Right lobe of liver (tissue), 6 donors: ENCODE measurements at regions not wholly inside any gene's neighbourhood (a gene's known extent, or its start where the extent isn't known, plus 50 kb on each side); places are given as distances from the start of the nearest gene placed in this dataset.
"Not testable (repeated sequence)": the region's sequence is repeated elsewhere in the genome, so short reads cannot be mapped to it uniquely, and the experiment has no call there.

ENCODE experiments used
- ATAC-seq, 4 donors: fragments of 200-7000 bp; cut with Tn5 transposase; one replicate each; pipeline ENCODE4 v1.9.1; 2020; ENCODE audit warnings: mild to moderate bottlenecking in 4 of 4, moderate library complexity in 4 of 4
- DNase-seq, 3 donors: peaks; one replicate each; pipeline ENCODE4 v3.0.0-alpha.2; 2020
- H3K27ac ChIP-seq, 3 donors: fragments of 200-600 bp; one replicate each; pipeline ENCODE4 v1.8.0; 2022
- H3K27me3 ChIP-seq, 2 donors: fragments of 200-600 bp; one replicate each; pipeline ENCODE4 v1.8.0; 2022
- H3K36me3 ChIP-seq, 4 donors: fragments of 200-600 bp; sonication (generic) in 1 of 4; one replicate each; pipeline versions ENCODE4 v1.5.1 to v1.8.0; 2017 to 2022; ENCODE audit warnings: control low read depth in 1 of 4
- H3K4me1 ChIP-seq, 4 donors: fragments of 200-600 bp; sonication (generic) in 1 of 4; one replicate each; pipeline versions ENCODE4 v1.5.1 to v1.8.0; 2017 to 2022; ENCODE audit warnings: control low read depth in 1 of 4
- H3K4me3 ChIP-seq, 3 donors: fragments of 200-600 bp; one replicate each; pipeline ENCODE4 v1.8.0; 2022
- H3K9me3 ChIP-seq, 4 donors: fragments of 200-600 bp; sonication (generic) in 1 of 4; one replicate each; pipeline versions ENCODE4 v1.5.1 to v1.8.0; 2017 to 2022; ENCODE audit warnings: control low read depth in 1 of 4
- CTCF ChIP-seq, 4 donors: fragments of 200-600 bp in 3 of 4; fragments of 450-650 bp in 1 of 4; IDR thresholded peaks; one replicate each; pipeline versions ENCODE4 v1.5.1 to v1.8.0; 2016 to 2022; ENCODE audit warnings: antibody characterized with exemption in 4 of 4, mild to moderate bottlenecking in 2 of 4
- POLR2A ChIP-seq: fragments of 450-650 bp; IDR thresholded peaks from one replicate; pipeline ENCODE4 v1.6.1; 2017; ENCODE audit warnings: antibody characterized with exemption, mild to moderate bottlenecking
- WGBS: methylation state at CpG from one replicate; pipeline ENCODE4 v1.1.6; 2018; ENCODE audit warnings: low coverage, low lambda C conversion rate; ENCODE audit not compliant: insufficient coverage; ENCODE audit errors: missing lambda C conversion rate; 5-methylcytosine and 5-hydroxymethylcytosine counted together
- intact Hi-C, 2 donors: fragments of 100-400 bp; cut with DNase I; formaldehyde crosslinking; loops; one replicate each; pipeline versions ENCODE4 v1.11.2 to v1.14.1; 2022
- donor health status: DM: no; HTN: yes; CAD: no.
- donor health status: DM: no; HTN: no; CAD: no.
- donor health status: DM: no; HTN: no; CAD: no.
- donor health status: DM: no; HTN: yes; CAD: no.
- donor health status: DM: no; HTN: yes; CAD: no.

- Histone ChIP-seq H3K27ac (no peak overlapping the region), H3K27me3 (no peaks in the 10 kb centered on the region), H3K4me1 (peaks cover 0 to 10% (median 0%) of the 10 kb centered on the region in 4 donors), H3K9me3 (no peaks in the 10 kb centered on the region), H3K36me3 (no peaks in the 10 kb centered on the region), H3K4me3 (no peak overlapping the region)
- no peak for TF ChIP-seq POLR2A
- TF ChIP-seq CTCF (IDR thresholded peaks at IDR 0.05): no peak
- no peak for DNase-seq
- peak; percentile 83 to 94 (median 92) for ATAC-seq
- intact Hi-C loops: no loop called here
- 28% methylated on average over 3 of the region's 3 CpGs for WGBS
Measured at GRCh38 chr3:110436209-110436608, 635.4 kb upstream of the NECTIN3 start.

GRCh38 chr3:110440066-110440653, 631.5 kb upstream of the NECTIN3 start:
- intact Hi-C loops, ATAC-seq, H3K36me3 ChIP-seq, H3K4me1 ChIP-seq, H3K4me3 ChIP-seq, DNase-seq, H3K27ac ChIP-seq, H3K27me3 ChIP-seq, H3K9me3 ChIP-seq: not testable (repeated sequence)
- WGBS: 90% methylated on average over 20 of the region's 30 CpGs

DNA sequence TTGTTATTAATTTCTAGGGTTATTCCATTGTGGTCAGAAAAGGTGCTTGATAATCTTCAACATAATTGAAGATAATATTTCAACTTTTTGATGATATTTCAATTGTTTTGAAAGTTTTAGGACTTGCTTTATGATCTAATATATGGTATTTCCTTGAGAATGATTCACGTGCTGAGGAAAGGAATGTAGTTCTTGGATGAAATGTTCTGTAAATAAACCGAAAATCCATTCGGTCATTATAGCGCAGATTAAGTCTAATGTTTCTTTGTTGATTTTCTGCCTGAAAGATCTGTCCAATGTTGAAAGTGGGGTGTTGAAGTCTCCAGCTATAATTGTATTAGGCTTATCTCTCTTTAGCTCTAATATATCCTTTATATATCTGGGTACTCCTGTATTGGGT, 617.5 kb upstream of the NECTIN3 start:
- Histone ChIP-seq H3K9me3 (no peaks in the 10 kb centered on the region), H3K27ac (no peak overlapping the region), H3K36me3 (no peaks in the 10 kb centered on the region), H3K27me3 (no peaks in the 10 kb centered on the region), H3K4me3 (no peak overlapping the region), H3K4me1 (no peaks in the 10 kb centered on the region)
- TF ChIP-seq POLR2A (no peak), CTCF (IDR thresholded peaks at IDR 0.05) (no peak)
- ATAC-seq (no peak), DNase-seq (no peak)
- 87% methylated on average over 4 of the region's 4 CpGs for WGBS
- intact Hi-C loops: no loop called here

DNA sequence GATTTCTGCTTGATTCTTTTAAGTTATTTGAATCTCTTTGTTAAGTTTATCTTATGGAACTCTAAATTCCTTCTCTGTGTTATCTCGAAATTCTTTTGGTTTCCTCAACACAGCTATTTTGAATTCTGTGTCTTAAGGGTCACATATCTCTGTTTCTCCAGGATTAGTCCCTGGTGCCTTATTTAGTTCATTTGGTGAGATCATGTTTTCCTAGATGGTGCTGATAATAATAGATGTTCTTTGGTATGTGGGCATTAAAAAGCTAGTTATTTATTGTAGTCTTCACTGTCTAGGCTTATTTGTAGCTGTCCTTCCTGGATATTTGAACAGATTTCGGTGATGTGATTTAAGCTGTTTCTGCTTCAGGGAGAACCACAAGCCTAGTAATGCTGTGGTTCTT, 615.6 kb upstream of the NECTIN3 start:
- TF ChIP-seq POLR2A (no peak), CTCF (IDR thresholded peaks at IDR 0.05) (no peak)
- no peak for DNase-seq
- no peak overlapping the region for H3K27ac ChIP-seq
- intact Hi-C loops: no loop called here
- WGBS: 77% methylated on average over 2 of the region's 2 CpGs
- H3K36me3 ChIP-seq: no peaks in the 10 kb centered on the region
- H3K4me1 ChIP-seq: no peaks in the 10 kb centered on the region
- no peak for ATAC-seq
- no peaks in the 10 kb centered on the region for H3K27me3 ChIP-seq
- no peak overlapping the region for H3K4me3 ChIP-seq
- H3K9me3 ChIP-seq: no peaks in the 10 kb centered on the region

DNA sequence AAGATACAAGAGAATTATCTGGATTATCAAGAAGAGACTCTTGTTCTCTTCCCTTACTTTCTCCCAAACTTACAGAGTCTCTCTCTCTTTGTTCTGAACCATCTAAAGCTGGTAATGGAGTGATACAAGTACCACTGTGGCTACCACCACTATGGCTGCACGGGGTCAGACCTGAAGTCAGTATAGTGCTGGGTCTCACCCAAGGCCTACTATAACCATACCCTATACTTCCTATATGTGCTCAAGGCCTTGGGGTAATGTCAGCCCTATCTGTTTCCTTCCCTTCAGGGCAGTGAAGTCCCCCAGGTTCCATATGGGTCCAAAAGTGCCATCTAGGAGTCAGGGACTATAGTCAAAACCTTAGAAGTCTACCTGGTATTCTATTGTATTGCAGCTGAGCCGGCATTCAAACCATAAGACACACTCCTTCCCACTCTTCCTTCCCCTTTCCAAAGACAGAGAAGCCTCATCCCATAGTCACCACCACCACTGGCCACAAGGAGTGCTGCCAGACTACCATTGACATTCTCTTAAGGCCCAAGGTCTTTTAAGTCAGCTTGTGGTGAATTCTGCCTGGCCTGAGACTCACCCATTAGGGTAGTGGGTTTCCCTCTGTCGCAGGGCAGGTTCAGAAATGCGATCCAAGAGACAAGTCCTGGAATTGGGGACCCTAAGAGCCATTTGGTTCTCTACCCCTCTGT, 615.0 kb upstream of the NECTIN3 start:
- ATAC-seq (no peak), DNase-seq (no peak)
- H3K4me3 ChIP-seq: no peak overlapping the region
- H3K9me3 ChIP-seq: no peaks in the 10 kb centered on the region
- H3K27me3 ChIP-seq: no peaks in the 10 kb centered on the region
- WGBS: 93% methylated on average over 2 of the region's 4 CpGs
- TF ChIP-seq POLR2A (no peak), CTCF (IDR thresholded peaks at IDR 0.05) (no peak)
- no peaks in the 10 kb centered on the region for H3K36me3 ChIP-seq
- H3K4me1 ChIP-seq: no peaks in the 10 kb centered on the region
- H3K27ac ChIP-seq: no peak overlapping the region
- intact Hi-C loops: no loop called here
